ENCODE measurements at regions not wholly inside any gene's neighbourhood (a gene's known extent, or its start where the extent isn't known, plus 50 kb on each side); places are given as distances from the start of the nearest gene placed in this dataset.

DNA sequence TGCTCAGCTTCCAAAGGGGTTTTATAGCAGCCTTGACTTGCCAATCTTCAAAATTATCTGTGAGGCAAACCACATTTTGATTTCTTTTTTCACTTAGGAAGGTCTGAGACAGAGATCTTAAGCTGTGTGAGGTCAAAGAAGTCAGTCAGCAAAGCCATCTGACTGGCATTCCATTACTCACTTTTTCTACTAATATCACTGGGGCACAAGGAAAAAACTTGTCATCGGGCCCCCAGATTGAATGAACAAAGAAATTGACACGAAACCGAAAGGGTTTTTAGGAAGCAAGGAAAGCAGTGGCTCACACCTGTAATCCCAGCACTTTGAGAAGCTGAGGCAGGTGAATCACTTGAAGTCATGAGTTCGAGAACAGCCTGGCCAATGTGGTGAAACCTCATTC is 78.5 kb upstream of the FRMD4A start:
- CTCF ChIA-PET, result interaction anchor here (1.0 to 1.4 kb wide), 2 partner anchors 10 to 212 kb away, joined by 3 to 6 read pairs; no protein-coding TSS in a partner anchor
- 27% methylated on average over 4 of the region's 4 CpGs for WGBS (ENCODE audit: missing lambda C conversion rate)
- TF ChIP-seq MAFK (IDR thresholded peaks at IDR 0.05; ENCODE audit: partially characterized antibody), result no peak
- TF ChIP-seq, protein P1, sequence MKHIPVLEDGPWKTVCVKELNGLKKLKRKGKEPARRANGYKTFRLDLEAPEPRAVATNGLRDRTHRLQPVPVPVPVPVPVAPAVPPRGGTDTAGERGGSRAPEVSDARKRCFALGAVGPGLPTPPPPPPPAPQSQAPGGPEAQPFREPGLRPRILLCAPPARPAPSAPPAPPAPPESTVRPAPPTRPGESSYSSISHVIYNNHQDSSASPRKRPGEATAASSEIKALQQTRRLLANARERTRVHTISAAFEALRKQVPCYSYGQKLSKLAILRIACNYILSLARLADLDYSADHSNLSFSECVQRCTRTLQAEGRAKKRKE (CRISPR knock-in tag; IDR thresholded peaks at IDR 0.05; ENCODE audit: low read depth), result no peak
- no peak for TF ChIP-seq TP53 (CRISPR knock-in tag; IDR thresholded peaks at IDR 0.05)
- TF ChIP-seq PHF8 (IDR thresholded peaks at IDR 0.05; ENCODE audit: borderline replicate concordance, low read depth), result no peak
- no peak for TF ChIP-seq EHMT2 (IDR thresholded peaks at IDR 0.05; ENCODE audit: low read depth)
- TF ChIP-seq KDM5A (IDR thresholded peaks at IDR 0.05), result no peak
- TF ChIP-seq KDM1A (IDR thresholded peaks at IDR 0.05; ENCODE audit: low read depth), result no peak
- TF ChIP-seq CBX2 (IDR thresholded peaks at IDR 0.05; ENCODE audit: borderline replicate concordance, low read depth), result no peak
- TF ChIP-seq POLR2A (IDR thresholded peaks at IDR 0.05; ENCODE audit: low read length), result no peak
- TF ChIP-seq, protein P2, sequence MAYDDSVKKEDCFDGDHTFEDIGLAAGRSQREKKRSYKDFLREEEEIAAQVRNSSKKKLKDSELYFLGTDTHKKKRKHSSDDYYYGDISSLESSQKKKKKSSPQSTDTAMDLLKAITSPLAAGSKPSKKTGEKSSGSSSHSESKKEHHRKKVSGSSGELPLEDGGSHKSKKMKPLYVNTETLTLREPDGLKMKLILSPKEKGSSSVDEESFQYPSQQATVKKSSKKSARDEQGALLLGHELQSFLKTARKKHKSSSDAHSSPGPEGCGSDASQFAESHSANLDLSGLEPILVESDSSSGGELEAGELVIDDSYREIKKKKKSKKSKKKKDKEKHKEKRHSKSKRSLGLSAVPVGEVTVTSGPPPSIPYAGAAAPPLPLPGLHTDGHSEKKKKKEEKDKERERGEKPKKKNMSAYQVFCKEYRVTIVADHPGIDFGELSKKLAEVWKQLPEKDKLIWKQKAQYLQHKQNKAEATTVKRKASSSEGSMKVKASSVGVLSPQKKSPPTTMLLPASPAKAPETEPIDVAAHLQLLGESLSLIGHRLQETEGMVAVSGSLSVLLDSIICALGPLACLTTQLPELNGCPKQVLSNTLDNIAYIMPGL (CRISPR knock-in tag; IDR thresholded peaks at IDR 0.05; ENCODE audit: borderline replicate concordance), result no peak
- no peak for TF ChIP-seq HOXA7 (CRISPR knock-in tag; IDR thresholded peaks at IDR 0.05)
- TF ChIP-seq SREBF2 (IDR thresholded peaks at IDR 0.05), result no peak
- TF ChIP-seq SMC3 (IDR thresholded peaks at IDR 0.05), result no peak
- TF ChIP-seq, protein P3, sequence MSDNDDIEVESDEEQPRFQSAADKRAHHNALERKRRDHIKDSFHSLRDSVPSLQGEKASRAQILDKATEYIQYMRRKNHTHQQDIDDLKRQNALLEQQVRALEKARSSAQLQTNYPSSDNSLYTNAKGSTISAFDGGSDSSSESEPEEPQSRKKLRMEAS (IDR thresholded peaks at IDR 0.05), result no peak
- TF ChIP-seq HOXB5 (CRISPR knock-in tag; IDR thresholded peaks at IDR 0.05), result no peak
- no peak for TF ChIP-seq JUNB (IDR thresholded peaks at IDR 0.05)
- no peaks in the 10 kb centered on the region for H3K9me3 ChIP-seq
- FAIRE-seq (no peak), DNase-seq (ENCODE audit: low read depth in 1 of 2, low spot score in 1 of 2) (no peak), ATAC-seq (no peak)
- H3K27ac ChIP-seq, result no peak overlapping the region
- POLR2A ChIA-PET, result no interaction called here
- no peak overlapping the region for H3K4me3 ChIP-seq
- H3K4me1 ChIP-seq, result no peaks in the 10 kb centered on the region
- no peak overlapping the region for H3K4me2 ChIP-seq

DNA sequence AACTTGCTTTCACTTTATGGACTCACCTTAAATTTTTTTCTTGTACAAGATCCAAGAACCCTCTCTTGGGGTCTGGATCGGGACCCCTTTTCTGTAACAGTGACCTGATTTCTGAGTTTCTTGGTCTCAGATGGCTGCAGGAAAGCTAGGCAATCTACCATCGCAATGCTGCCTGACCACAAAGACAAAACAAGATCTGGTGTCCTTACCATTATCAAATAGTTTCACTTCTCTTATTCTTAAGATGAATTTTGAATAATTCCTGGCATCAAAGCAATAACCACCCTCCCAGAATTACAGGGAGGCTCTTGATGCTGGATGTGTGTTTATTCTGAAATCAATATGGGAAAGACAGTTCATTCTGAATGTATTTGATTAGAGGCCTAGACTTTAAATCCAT is 77.4 kb upstream of the FRMD4A start:
- no peak for TF ChIP-seq MAFK (IDR thresholded peaks at IDR 0.05; ENCODE audit: partially characterized antibody)
- TF ChIP-seq POLR2A (IDR thresholded peaks at IDR 0.05; ENCODE audit: low read length), result no peak
- no peak for TF ChIP-seq NFE2L2 (conservative IDR thresholded peaks at IDR 0.05; ENCODE audit: low read length)
- no peak for TF ChIP-seq CBX8 (IDR thresholded peaks at IDR 0.05)
- TF ChIP-seq ZFP36 (IDR thresholded peaks at IDR 0.05; ENCODE audit: borderline replicate concordance, partially characterized antibody), result no peak
- no peak for TF ChIP-seq HOXB13 (CRISPR knock-in tag; IDR thresholded peaks at IDR 0.05; ENCODE audit: low read depth)
- TF ChIP-seq JUN (IDR thresholded peaks at IDR 0.05), result no peak
- TF ChIP-seq, protein P2 (CRISPR knock-in tag; IDR thresholded peaks at IDR 0.05; ENCODE audit: borderline replicate concordance), result no peak
- TF ChIP-seq RFX5 (IDR thresholded peaks at IDR 0.05), result no peak
- TF ChIP-seq, protein P4, sequence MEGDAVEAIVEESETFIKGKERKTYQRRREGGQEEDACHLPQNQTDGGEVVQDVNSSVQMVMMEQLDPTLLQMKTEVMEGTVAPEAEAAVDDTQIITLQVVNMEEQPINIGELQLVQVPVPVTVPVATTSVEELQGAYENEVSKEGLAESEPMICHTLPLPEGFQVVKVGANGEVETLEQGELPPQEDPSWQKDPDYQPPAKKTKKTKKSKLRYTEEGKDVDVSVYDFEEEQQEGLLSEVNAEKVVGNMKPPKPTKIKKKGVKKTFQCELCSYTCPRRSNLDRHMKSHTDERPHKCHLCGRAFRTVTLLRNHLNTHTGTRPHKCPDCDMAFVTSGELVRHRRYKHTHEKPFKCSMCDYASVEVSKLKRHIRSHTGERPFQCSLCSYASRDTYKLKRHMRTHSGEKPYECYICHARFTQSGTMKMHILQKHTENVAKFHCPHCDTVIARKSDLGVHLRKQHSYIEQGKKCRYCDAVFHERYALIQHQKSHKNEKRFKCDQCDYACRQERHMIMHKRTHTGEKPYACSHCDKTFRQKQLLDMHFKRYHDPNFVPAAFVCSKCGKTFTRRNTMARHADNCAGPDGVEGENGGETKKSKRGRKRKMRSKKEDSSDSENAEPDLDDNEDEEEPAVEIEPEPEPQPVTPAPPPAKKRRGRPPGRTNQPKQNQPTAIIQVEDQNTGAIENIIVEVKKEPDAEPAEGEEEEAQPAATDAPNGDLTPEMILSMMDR (IDR thresholded peaks at IDR 0.05), result no peak
- no peak for TF ChIP-seq TP53 (CRISPR knock-in tag; IDR thresholded peaks at IDR 0.05)
- TF ChIP-seq CBX2 (IDR thresholded peaks at IDR 0.05; ENCODE audit: borderline replicate concordance, low read depth), result no peak
- Histone ChIP-seq H3K9me3 (no peaks in the 10 kb centered on the region), H3K4me2 (no peak overlapping the region), H3K4me3 (no peak overlapping the region), H3K4me1 (no peaks in the 10 kb centered on the region), H3K27ac (no peak overlapping the region)
- DNase-seq (ENCODE audit: low read depth in 1 of 2, low spot score in 1 of 2), result no peak
- ChIA-PET POLR2A (no interaction called here), CTCF (interaction anchor here (0.7 to 1.3 kb wide), 2 partner anchors 16 to 94 kb away, joined by 3 to 5 read pairs; no protein-coding TSS in a partner anchor)
- no peak for ATAC-seq
- WGBS (ENCODE audit: missing lambda C conversion rate), result 59% methylated on average over 2 of the region's 2 CpGs
- FAIRE-seq, result no peak
